ENCODE measurements at regions not wholly inside any gene's neighbourhood (a gene's known extent, or its start where the extent isn't known, plus 50 kb on each side); places are given as distances from the start of the nearest gene placed in this dataset.

GRCh38 chr3:94301366-94301765, 238.5 kb downstream of the NSUN3 start:
- TF ChIP-seq CTCF (IDR thresholded peaks at IDR 0.05): no peak
- no peak for TF ChIP-seq POLR2A (IDR thresholded peaks at IDR 0.05)
